ENCODE measurements at regions not wholly inside any gene's neighbourhood (a gene's known extent, or its start where the extent isn't known, plus 50 kb on each side); places are given as distances from the start of the nearest gene placed in this dataset.

GRCh38 chr2:228648541-228648940 is 467.1 kb upstream of the SPHKAP start:
- no peak for DNase-seq (ENCODE audit: low read depth)
- no peak overlapping the region for H3K4me3 ChIP-seq (ENCODE audit: low read depth, low read length)
- no peak for TF ChIP-seq CTCF (IDR thresholded peaks at IDR 0.05; ENCODE audit: insufficient read depth, low read depth, low read length, missing control alignments)

GRCh38 chr2:228646061-228646460 is 464.6 kb upstream of the SPHKAP start:
- H3K4me3 ChIP-seq (ENCODE audit: low read depth, low read length) = no peak overlapping the region
- DNase-seq (ENCODE audit: low read depth) = no peak
- TF ChIP-seq CTCF (IDR thresholded peaks at IDR 0.05; ENCODE audit: insufficient read depth, low read depth, low read length, missing control alignments) = no peak

- no peak overlapping the region for H3K4me3 ChIP-seq (ENCODE audit: low read depth, low read length)
- no peak for TF ChIP-seq CTCF (IDR thresholded peaks at IDR 0.05; ENCODE audit: insufficient read depth, low read depth, low read length, missing control alignments)
- no peak for DNase-seq (ENCODE audit: low read depth)
Observed at GRCh38 chr2:228644199-228644598, 462.7 kb upstream of the SPHKAP start.

GRCh38 chr2:228642861-228643260 is 461.4 kb upstream of the SPHKAP start:
- no peak for DNase-seq (ENCODE audit: low read depth)
- no peak overlapping the region for H3K4me3 ChIP-seq (ENCODE audit: low read depth, low read length)
- no peak for TF ChIP-seq CTCF (IDR thresholded peaks at IDR 0.05; ENCODE audit: insufficient read depth, low read depth, low read length, missing control alignments)

- H3K4me3 ChIP-seq (ENCODE audit: low read depth, low read length) = no peak overlapping the region
- no peak for TF ChIP-seq CTCF (IDR thresholded peaks at IDR 0.05; ENCODE audit: insufficient read depth, low read depth, low read length, missing control alignments)
- DNase-seq (ENCODE audit: low read depth) = no peak
Observed at GRCh38 chr2:228630786-228631185, 449.3 kb upstream of the SPHKAP start.

GRCh38 chr2:228629251-228629650 is 447.8 kb upstream of the SPHKAP start:
- no peak overlapping the region for H3K4me3 ChIP-seq (ENCODE audit: low read depth, low read length)
- no peak for TF ChIP-seq CTCF (IDR thresholded peaks at IDR 0.05; ENCODE audit: insufficient read depth, low read depth, low read length, missing control alignments)
- DNase-seq (ENCODE audit: low read depth) = no peak

GRCh38 chr2:228628682-228629081 is 447.2 kb upstream of the SPHKAP start:
- no peak for DNase-seq (ENCODE audit: low read depth)
- TF ChIP-seq CTCF (IDR thresholded peaks at IDR 0.05; ENCODE audit: insufficient read depth, low read depth, low read length, missing control alignments) = no peak
- H3K4me3 ChIP-seq (ENCODE audit: low read depth, low read length) = no peak overlapping the region

All from GM12865 (cell line).